ENCODE measurements at regions not wholly inside any gene's neighbourhood (a gene's known extent, or its start where the extent isn't known, plus 50 kb on each side); places are given as distances from the start of the nearest gene placed in this dataset.

- Histone ChIP-seq H3K4me3 (no peak overlapping the region), H3K9me3 (no peaks in the 10 kb centered on the region), H3K4me1 (ENCODE audit: low read depth) (no peaks in the 10 kb centered on the region), H3K36me3 (ENCODE audit: low read depth) (no peaks in the 10 kb centered on the region)
- no peak for TF ChIP-seq CTCF (IDR thresholded peaks at IDR 0.05)
- intact Hi-C loops (cut with DNase I, micrococcal nuclease): no loop called here
- ATAC-seq (no peak), DNase-seq (no peak)
Measured at GRCh38 chr13:29674532-29674931, 79.0 kb upstream of the SLC7A1 start.

GRCh38 chr13:29664591-29664990, 69.1 kb upstream of the SLC7A1 start:
- H3K4me1 ChIP-seq (ENCODE audit: low read depth): no peaks in the 10 kb centered on the region
- intact Hi-C loops (cut with DNase I, micrococcal nuclease): no loop called here
- no peak for DNase-seq
- no peak for TF ChIP-seq CTCF (IDR thresholded peaks at IDR 0.05)
- H3K4me3 ChIP-seq: no peak overlapping the region
- ATAC-seq: no peak
- H3K36me3 ChIP-seq (ENCODE audit: low read depth): no peaks in the 10 kb centered on the region
- peaks cover 12% of the 10 kb centered on the region for H3K9me3 ChIP-seq

- Histone ChIP-seq H3K4me1 (ENCODE audit: low read depth) (no peaks in the 10 kb centered on the region), H3K4me3 (no peak overlapping the region), H3K36me3 (ENCODE audit: low read depth) (no peaks in the 10 kb centered on the region), H3K9me3 (peaks cover under 1% of the 10 kb centered on the region)
- no peak for TF ChIP-seq CTCF (IDR thresholded peaks at IDR 0.05)
- intact Hi-C loops (cut with DNase I, micrococcal nuclease): no loop called here
- DNase-seq: no peak
- no peak for ATAC-seq
Measured at GRCh38 chr13:29654843-29655547, 59.5 kb upstream of the SLC7A1 start.

- intact Hi-C loops (cut with DNase I, micrococcal nuclease): no loop called here
- H3K36me3 ChIP-seq (ENCODE audit: low read depth): no peaks in the 10 kb centered on the region
- no peak for DNase-seq
- no peak for TF ChIP-seq CTCF (IDR thresholded peaks at IDR 0.05)
- H3K4me3 ChIP-seq: no peak overlapping the region
- H3K9me3 ChIP-seq: no peaks in the 10 kb centered on the region
- no peaks in the 10 kb centered on the region for H3K4me1 ChIP-seq (ENCODE audit: low read depth)
- ATAC-seq: no peak
Measured at GRCh38 chr13:29654384-29654783, 58.9 kb upstream of the SLC7A1 start.

- Histone ChIP-seq H3K4me1 (ENCODE audit: low read depth) (no peaks in the 10 kb centered on the region), H3K4me3 (no peak overlapping the region), H3K9me3 (no peaks in the 10 kb centered on the region), H3K36me3 (ENCODE audit: low read depth) (no peaks in the 10 kb centered on the region)
- intact Hi-C loops (cut with DNase I, micrococcal nuclease): no loop called here
- no peak for ATAC-seq
- TF ChIP-seq CTCF (IDR thresholded peaks at IDR 0.05): no peak
- no peak for DNase-seq
Measured at GRCh38 chr13:29648760-29649159, 53.3 kb upstream of the SLC7A1 start.
